GM19467 (cell line): ENCODE measurements at regions not wholly inside any gene's neighbourhood (a gene's known extent, or its start where the extent isn't known, plus 50 kb on each side); places are given as distances from the start of the nearest gene placed in this dataset.

Source experiments
- ATAC-seq: cut with Tn5 transposase; IDR thresholded peaks from one replicate; pipeline ENCODE4 v1.9.1; 2021; ENCODE audit warnings: mild to moderate bottlenecking, moderate library complexity; ENCODE audit not compliant: unreplicated experiment

GRCh38 chr1:38558055-38558454 lies 301.5 kb downstream of the RRAGC start:
- no peak for ATAC-seq

GRCh38 chr1:38555594-38555993 lies 304.0 kb downstream of the RRAGC start:
- no peak for ATAC-seq

GRCh38 chr1:38555130-38555529 lies 304.4 kb downstream of the RRAGC start:
- no peak for ATAC-seq

GRCh38 chr1:38551318-38552307 lies 308.0 kb downstream of the RRAGC start:
- ATAC-seq = no peak

GRCh38 chr1:38549191-38549590 lies 310.4 kb downstream of the RRAGC start:
- no peak for ATAC-seq

- no peak for ATAC-seq
Measured at GRCh38 chr1:38547321-38547720, 312.3 kb downstream of the RRAGC start.

- no peak for ATAC-seq
Measured at GRCh38 chr1:38546636-38547035, 312.9 kb downstream of the RRAGC start.

- no peak for ATAC-seq
Measured at GRCh38 chr1:38541223-38541622, 318.3 kb downstream of the RRAGC start.

GRCh38 chr1:38539931-38540330 lies 319.6 kb downstream of the RRAGC start:
- no peak for ATAC-seq

GRCh38 chr1:38538834-38539233 lies 320.7 kb downstream of the RRAGC start:
- no peak for ATAC-seq

GRCh38 chr1:38536089-38536488 lies 323.5 kb downstream of the RRAGC start:
- no peak for ATAC-seq

GRCh38 chr1:38534473-38534823 lies 325.1 kb downstream of the RRAGC start:
- no peak for ATAC-seq

GRCh38 chr1:38533772-38534472 lies 325.6 kb downstream of the RRAGC start:
- no peak for ATAC-seq

GRCh38 chr1:38530957-38531356 lies 328.6 kb downstream of the RRAGC start:
- no peak for ATAC-seq

- ATAC-seq = no peak
Measured at GRCh38 chr1:38529946-38530345, 329.6 kb downstream of the RRAGC start.

GRCh38 chr1:38529391-38529790 lies 330.2 kb downstream of the RRAGC start:
- no peak for ATAC-seq

GRCh38 chr1:38528623-38529022 lies 330.9 kb downstream of the RRAGC start:
- no peak for ATAC-seq

GRCh38 chr1:38527373-38527966 lies 332.1 kb downstream of the RRAGC start:
- ATAC-seq = peak; percentile 73

- no peak for ATAC-seq
Measured at GRCh38 chr1:38526046-38526445, 333.5 kb downstream of the RRAGC start.

GRCh38 chr1:38525343-38526043 lies 334.1 kb downstream of the RRAGC start:
- ATAC-seq = no peak

- ATAC-seq = no peak
Measured at GRCh38 chr1:38524025-38524641, 335.4 kb downstream of the RRAGC start.
